Astrocyte of the hippocampus (primary cell): ENCODE measurements at regions not wholly inside any gene's neighbourhood (a gene's known extent, or its start where the extent isn't known, plus 50 kb on each side); places are given as distances from the start of the nearest gene placed in this dataset.

Experiments used
- DNase-seq: peaks from one replicate; pipeline ENCODE4 v3.0.0; 2011; ENCODE audit warnings: low read depth, low spot score

GRCh38 chr12:75908961-75909605 is 122.5 kb downstream of the PHLDA1 start:
- DNase-seq, result peak; percentile 85

DNA sequence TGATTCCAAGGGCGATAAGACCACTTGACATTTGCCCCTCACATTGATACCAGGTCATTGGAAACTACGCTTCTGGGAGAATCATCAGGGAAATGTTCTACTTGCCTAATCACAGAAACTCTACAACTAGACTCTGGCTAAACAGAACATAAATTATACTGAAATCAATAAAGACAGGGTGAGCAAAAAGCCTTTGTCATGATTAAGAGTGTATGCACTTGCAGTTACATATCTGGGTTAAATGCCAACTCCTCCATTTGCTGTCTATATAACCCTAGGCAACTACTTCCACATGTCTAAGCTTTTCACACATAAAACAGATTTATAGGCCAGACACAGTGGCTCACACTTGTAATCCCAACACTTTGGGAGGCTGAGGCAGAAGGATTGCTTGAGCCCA is 125.7 kb downstream of the PHLDA1 start:
- DNase-seq, result no peak

GRCh38 chr12:75900781-75901254 is 130.8 kb downstream of the PHLDA1 start:
- no peak for DNase-seq

DNA sequence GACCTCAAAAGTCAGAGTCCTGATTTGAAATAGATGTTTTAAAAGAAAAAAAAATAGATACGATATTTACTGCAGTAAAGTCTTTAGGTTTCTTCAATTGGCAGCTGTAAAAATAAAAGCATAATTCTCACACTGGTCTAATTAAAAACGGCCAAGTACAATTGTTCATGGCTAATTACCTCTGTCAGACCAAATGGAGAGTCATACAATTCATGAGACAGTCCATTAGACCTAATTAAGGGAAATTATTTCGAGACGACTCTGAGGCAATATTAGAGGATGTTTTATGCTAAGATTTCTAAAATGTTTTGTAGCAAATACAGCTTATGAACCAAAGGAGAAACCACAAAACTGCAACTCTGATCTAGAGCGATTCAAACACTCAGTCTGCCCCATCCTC is 131.3 kb downstream of the PHLDA1 start:
- DNase-seq, result no peak

DNA sequence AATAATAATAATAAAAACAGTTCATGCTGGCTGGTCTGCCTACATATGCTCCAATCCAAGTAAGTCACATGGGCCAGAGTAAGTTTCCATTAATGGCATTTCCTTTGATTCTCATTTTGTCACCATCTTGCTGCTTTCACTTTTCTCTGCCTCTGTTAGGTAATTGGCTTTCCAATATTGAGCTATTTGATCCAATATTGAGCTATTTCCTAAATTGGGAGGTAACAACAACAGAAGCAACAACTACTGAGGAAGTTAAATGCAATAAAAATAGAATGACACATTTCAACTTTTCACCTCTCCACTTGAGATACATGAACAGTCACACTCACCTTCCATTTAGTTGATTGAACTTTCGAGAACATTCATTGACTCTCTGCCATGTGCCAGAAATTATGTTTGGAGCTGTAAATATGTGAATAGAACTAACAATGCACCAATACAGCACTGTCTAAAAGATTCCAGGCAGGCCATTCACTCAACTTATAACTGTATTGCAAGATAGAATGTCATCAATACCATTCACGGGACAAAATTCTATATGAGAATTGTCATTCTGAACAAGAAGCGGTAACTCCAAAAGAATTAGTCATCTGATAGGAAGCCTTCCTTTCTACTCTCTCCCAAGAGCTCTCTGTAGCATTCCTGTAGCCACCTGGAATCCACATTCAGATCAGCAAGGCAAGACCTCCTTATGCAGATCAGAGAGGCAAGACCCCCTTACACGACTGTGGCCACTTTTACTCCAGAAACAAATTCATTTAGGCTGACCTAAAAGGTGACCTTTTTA is 136.4 kb downstream of the PHLDA1 start:
- DNase-seq, result no peak

DNA sequence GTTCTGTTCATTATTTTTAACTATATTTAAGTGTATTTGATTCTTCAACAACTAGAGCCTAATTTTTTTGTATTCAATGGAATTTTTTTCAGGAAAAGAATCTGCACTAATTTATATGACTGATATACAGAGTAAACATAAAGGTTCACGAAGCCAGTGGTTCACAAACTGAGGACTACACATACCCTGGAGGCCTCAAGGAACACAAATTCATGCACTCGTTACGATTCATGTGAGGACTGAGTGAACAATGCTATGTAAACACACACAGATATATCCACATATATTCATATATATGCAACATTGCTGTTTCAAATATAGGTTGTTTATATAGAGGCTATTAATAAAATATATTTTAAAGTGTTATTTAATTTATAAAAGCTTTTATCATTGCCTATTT is 137.8 kb downstream of the PHLDA1 start:
- no peak for DNase-seq

DNA sequence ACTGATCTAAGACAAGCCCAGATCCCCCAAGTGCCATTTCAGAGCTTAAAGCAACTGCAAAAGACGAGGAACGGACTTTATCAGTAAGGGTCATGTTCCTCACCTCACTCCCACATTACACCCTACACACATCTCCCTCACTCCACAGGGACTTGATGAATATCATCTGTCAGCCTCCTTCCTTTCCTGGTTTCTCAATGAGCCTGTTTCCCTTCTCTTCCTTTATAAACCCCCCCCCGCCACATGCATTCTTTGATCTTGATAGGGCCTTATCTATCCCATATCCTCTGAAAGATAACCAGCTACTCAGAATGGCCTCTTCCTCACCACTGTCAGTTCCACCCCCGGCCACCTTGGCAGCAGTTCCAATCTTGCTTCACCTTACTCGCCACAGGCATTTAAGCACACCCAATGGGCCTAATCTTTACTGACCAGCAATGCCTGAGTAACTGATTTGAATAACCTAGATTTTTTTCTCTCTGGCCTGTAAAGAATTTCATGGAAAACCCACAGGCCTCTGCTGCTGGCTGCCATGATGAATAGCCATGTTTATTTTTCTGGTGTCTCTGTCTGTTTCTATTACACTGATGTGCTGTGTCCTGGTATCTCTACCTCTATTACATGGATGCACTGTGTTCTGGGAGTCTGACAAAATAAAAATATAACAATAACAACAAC is 138.7 kb downstream of the PHLDA1 start:
- peak; percentile 70 for DNase-seq

DNA sequence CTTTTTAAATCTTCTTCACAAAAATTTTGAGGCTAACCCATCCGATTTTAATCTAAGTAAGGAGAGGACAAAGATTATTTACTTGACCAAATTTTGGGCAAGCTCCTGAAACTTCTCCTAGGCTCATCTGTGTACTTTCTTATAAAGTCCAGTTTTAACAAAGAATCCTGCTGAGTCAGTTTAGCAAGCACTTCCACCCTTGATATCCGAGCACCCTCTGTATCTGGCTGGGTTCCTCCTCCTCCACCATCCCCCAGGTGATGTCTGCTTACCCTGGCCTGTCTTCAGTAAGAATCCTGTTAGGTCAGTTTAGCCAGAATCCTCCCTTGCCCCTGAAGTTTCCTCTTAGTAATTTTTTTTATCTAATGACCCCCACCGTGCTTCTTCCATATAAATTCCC is 140.5 kb downstream of the PHLDA1 start:
- DNase-seq, result no peak

- no peak for DNase-seq
These were observed 140.9 kb downstream of the PHLDA1 start for GRCh38 chr12:75890660-75891059.

- peak; percentile 33 for DNase-seq
These were observed 141.4 kb downstream of the PHLDA1 start for GRCh38 chr12:75890141-75890540.

- DNase-seq, result peak; percentile 30
These were observed 142.5 kb downstream of the PHLDA1 start for GRCh38 chr12:75888874-75889613.

- no peak for DNase-seq
These were observed 143.2 kb downstream of the PHLDA1 start for GRCh38 chr12:75888399-75888798.

- DNase-seq, result no peak
These were observed 143.6 kb downstream of the PHLDA1 start for GRCh38 chr12:75887979-75888378.

DNA sequence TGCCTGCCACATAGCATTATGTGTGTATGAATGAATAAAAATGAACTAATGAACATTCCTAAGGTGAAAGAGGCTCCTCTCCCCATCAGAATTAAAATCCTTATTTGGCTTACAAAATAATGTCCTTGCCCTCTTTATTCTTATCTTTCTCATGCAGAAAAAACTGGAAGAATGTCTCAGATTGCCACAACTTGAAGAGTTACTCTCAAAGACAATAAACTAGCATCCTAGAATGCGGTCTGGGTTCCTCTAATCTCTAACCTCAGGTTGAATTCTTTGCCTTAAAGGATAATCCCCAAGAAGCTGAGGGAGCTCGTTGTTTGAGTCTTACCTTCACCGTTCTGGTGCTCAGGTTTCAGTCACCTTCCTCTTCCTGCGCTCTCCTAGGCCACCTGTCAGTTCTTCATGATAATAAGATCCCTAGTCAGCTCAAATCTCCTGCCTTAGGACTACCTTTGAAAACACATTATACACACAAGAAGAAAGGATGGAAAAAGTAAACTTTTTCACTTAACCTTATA is 147.1 kb downstream of the PHLDA1 start:
- DNase-seq, result no peak

GRCh38 chr12:75883241-75883640 is 148.3 kb downstream of the PHLDA1 start:
- DNase-seq, result no peak

GRCh38 chr12:75882421-75882820 is 149.2 kb downstream of the PHLDA1 start:
- DNase-seq, result peak; percentile 37

GRCh38 chr12:75881920-75882319 is 149.7 kb downstream of the PHLDA1 start:
- DNase-seq, result no peak

DNA sequence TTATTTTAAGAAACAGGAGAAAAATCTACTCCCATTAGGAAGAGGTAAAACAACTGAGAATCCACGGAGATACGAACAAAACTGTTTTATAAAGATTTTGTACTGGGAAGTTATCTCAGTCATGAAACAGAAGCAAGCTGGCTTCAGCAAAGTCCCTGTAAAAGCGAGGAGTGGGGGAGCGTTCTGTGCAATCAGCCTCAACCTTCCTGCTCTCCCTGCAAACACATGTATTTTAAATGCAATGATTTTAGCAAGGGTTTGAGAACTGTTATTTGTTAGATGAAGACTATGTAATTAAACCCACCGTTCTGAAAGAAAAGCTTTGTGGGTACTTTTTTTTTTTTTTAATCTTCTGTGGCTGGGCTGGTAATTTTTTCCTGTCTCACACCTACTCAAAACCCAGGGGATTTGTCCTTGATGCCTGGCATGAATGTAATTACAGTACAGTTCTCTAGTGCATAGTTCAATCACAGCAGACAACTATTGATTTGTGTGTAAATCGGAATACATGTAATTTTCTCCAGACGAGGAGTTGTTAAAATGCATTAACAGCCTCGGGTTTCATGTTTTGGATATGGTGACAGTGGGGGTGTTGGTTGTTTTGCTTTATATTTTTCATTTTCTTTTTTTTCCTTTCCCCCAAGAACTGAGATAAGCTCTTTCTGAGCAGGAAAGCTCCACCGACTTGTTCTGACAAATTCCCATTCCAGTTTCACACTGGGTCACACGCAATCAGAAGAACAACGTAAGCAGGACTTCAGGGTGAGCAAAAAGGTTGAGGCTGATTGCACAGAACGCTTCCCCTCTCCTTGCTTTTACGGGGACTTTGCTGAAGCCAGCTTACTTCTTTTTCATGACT is 153.6 kb downstream of the PHLDA1 start:
- peak; percentile 69 for DNase-seq

- DNase-seq, result peak; percentile 43
These were observed 154.5 kb downstream of the PHLDA1 start for GRCh38 chr12:75876832-75877762.

- no peak for DNase-seq
These were observed 157.1 kb downstream of the PHLDA1 start for GRCh38 chr12:75874441-75874840.
